GM20000 (cell line): ENCODE measurements at regions not wholly inside any gene's neighbourhood (a gene's known extent, or its start where the extent isn't known, plus 50 kb on each side); places are given as distances from the start of the nearest gene placed in this dataset.
"Not testable (repeated sequence)": the region's sequence is repeated elsewhere in the genome, so short reads cannot be mapped to it uniquely, and the experiment has no call there.

Experiments used
- DNase-seq: peaks from one replicate; pipeline ENCODE4 v3.0.0; 2012; ENCODE audit warnings: low spot score
- CTCF ChIP-seq: IDR thresholded peaks from 2 replicates; pipeline ENCODE4 v1.5.1; 2012; ENCODE audit warnings: mild to moderate bottlenecking, control low read depth; ENCODE audit errors: extremely low read depth, missing control alignments

- no peak for TF ChIP-seq CTCF
- DNase-seq: no peak
Observed at GRCh38 chr18:29397536-29397935, 1220.6 kb upstream of the CDH2 start.

- no peak for DNase-seq
- no peak for TF ChIP-seq CTCF
Observed at GRCh38 chr18:29383311-29384273, 1206.7 kb upstream of the CDH2 start.

- no peak for TF ChIP-seq CTCF
- DNase-seq: no peak
Observed at GRCh38 chr18:29378651-29379136, 1201.8 kb upstream of the CDH2 start.

- no peak for DNase-seq
Observed at GRCh38 chr18:29377346-29377745, 1200.4 kb upstream of the CDH2 start.

GRCh38 chr18:29373000-29373399, 1196.1 kb upstream of the CDH2 start:
- DNase-seq: no peak
- no peak for TF ChIP-seq CTCF

More at GRCh38 chr18:29377346-29377745, 1200.4 kb upstream of the CDH2 start:
- no peak for TF ChIP-seq CTCF

GRCh38 chr18:29361843-29362242, 1184.9 kb upstream of the CDH2 start:
- no peak for TF ChIP-seq CTCF
- no peak for DNase-seq

- not testable (repeated sequence) for DNase-seq
Observed at GRCh38 chr18:29360659-29361058, 1183.7 kb upstream of the CDH2 start.

- DNase-seq: not testable (repeated sequence)
Observed at GRCh38 chr18:29359222-29359621, 1182.3 kb upstream of the CDH2 start.
